ENCODE measurements at regions not wholly inside any gene's neighbourhood (a gene's known extent, or its start where the extent isn't known, plus 50 kb on each side); places are given as distances from the start of the nearest gene placed in this dataset.

DNA sequence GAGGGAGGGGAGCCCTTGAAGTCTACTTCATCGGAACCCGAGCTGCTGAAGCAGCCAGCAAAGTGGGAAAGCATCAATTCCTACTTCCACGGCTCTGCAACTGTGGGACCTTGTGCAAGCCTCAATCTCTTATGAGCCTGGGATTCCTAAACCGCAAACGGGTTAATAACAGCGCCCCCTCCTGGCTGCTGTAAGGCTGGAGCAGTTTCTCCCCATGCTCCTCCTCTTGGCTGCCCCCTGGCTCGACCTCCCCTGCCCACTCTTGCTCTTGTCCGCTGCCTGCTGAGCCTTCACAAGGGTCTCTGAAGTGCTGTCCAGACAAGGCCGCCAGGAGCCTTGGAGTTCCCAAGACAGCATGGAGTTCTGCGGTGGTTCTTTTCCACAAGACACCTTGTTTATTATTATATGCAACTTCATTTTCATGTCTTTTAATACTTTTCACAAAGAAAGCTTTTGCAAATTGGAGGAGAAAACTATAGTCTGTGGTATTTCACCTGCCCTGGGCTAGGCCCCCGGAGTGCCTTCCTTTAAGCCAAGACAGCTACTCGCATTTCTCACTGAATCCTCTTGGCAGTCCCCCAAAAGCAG lies 157.2 kb downstream of the DDX1 start:
- Histone ChIP-seq H3K9me3 (no peaks in the 10 kb centered on the region), H3K4me1 (no peaks in the 10 kb centered on the region), H3K27me3 (no peaks in the 10 kb centered on the region), H3K27ac (no peak overlapping the region), H3K36me3 (no peaks in the 10 kb centered on the region), H3K4me3 (no peak overlapping the region)
- WGBS (ENCODE audit: insufficient coverage, low coverage, low lambda C conversion rate, missing lambda C conversion rate) = 81% methylated on average over 5 of the region's 12 CpGs
- no peak for TF ChIP-seq POLR2A (IDR thresholded peaks at IDR 0.05)
- TF ChIP-seq, protein P1, sequence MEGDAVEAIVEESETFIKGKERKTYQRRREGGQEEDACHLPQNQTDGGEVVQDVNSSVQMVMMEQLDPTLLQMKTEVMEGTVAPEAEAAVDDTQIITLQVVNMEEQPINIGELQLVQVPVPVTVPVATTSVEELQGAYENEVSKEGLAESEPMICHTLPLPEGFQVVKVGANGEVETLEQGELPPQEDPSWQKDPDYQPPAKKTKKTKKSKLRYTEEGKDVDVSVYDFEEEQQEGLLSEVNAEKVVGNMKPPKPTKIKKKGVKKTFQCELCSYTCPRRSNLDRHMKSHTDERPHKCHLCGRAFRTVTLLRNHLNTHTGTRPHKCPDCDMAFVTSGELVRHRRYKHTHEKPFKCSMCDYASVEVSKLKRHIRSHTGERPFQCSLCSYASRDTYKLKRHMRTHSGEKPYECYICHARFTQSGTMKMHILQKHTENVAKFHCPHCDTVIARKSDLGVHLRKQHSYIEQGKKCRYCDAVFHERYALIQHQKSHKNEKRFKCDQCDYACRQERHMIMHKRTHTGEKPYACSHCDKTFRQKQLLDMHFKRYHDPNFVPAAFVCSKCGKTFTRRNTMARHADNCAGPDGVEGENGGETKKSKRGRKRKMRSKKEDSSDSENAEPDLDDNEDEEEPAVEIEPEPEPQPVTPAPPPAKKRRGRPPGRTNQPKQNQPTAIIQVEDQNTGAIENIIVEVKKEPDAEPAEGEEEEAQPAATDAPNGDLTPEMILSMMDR (IDR thresholded peaks at IDR 0.05) = peak in 3 of 4 donors; percentile 11 to 25 (median 12)
- peak in 1 of 3 donors; percentile 15 for DNase-seq
- intact Hi-C loops (cut with DNase I) = no loop called here
- no peak for ATAC-seq

DNA sequence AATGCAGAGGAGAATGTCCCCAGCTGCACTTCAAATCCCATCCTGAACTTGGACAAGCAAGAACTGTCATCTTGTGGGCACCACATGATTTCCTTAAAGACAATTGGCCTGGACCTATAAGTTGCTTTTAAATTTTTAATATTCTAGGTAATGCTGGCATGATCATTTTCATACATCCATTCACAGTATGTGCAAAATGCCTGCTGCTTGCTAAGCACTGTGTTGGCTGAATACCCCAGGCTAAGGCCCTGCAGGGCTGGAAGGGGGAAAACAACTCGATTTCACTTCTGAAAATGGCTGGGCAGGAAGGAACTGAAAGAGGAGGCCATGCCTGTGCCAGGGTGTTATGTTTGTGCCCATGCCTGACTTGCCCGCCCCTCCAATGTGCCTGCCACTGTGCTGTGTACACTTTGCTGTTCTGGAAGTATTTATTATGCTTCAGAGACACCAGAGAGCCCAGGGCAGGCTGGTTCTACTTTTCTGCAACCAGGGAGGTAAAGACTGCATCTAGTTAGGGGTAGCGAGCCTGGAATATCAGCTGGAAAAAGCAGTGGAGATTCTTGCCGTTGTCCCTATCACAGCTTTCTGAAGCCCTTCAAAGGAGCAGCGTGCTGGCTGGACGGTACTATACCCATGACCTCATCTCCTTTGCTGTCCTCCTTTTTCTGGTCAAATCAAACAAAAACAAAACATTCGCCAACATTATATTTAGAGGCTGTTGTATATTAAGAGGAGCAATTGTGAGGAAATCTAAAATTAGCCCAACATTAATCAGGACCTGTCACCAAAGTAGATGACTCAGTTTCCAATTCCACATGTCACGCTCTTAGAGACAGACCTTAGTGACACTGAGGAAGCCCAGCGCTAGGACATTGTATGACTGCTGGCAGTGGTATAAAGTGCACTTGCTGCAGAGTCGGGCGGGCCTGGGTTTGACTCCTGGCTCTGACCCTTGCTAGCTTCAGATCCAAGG lies 158.1 kb downstream of the DDX1 start:
- H3K27me3 ChIP-seq = no peaks in the 10 kb centered on the region
- no peak for TF ChIP-seq POLR2A (IDR thresholded peaks at IDR 0.05)
- TF ChIP-seq, protein P1 (IDR thresholded peaks at IDR 0.05) = no peak
- no peaks in the 10 kb centered on the region for H3K36me3 ChIP-seq
- intact Hi-C loops (cut with DNase I) = no loop called here
- H3K27ac ChIP-seq = no peak overlapping the region
- 60% methylated on average over 8 of the region's 11 CpGs for WGBS (ENCODE audit: insufficient coverage, low coverage, low lambda C conversion rate, missing lambda C conversion rate)
- no peak overlapping the region for H3K4me3 ChIP-seq
- ATAC-seq (peak in 3 of 4 donors; percentile 12 to 59 (median 36)), DNase-seq (no peak)
- H3K9me3 ChIP-seq = no peaks in the 10 kb centered on the region
- H3K4me1 ChIP-seq = no peaks in the 10 kb centered on the region

DNA sequence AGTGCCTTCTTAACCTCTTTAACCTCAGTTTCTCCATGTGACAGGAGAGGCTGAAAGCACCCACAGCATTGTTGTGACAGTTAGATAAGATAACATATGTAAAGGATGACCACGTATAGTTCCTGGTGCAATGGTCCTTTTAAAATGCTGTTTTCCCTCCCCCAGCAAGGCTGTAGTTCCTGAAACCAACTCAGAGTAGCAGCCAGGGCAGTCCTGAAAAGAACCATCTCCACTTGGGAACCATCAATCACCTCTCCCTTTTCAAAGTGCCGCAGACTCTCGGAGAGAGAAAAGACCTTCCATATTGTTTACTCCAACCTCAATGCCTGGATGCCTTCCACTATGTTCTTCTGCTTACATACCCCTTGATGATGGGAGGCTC lies 158.8 kb downstream of the DDX1 start:
- Histone ChIP-seq H3K4me3 (no peak overlapping the region), H3K27me3 (no peaks in the 10 kb centered on the region), H3K9me3 (no peaks in the 10 kb centered on the region), H3K36me3 (no peaks in the 10 kb centered on the region), H3K27ac (no peak overlapping the region), H3K4me1 (no peaks in the 10 kb centered on the region)
- ATAC-seq (no peak), DNase-seq (no peak)
- TF ChIP-seq, protein P1 (IDR thresholded peaks at IDR 0.05) = no peak
- TF ChIP-seq POLR2A (IDR thresholded peaks at IDR 0.05) = no peak
- intact Hi-C loops (cut with DNase I) = no loop called here
- 76% methylated on average over 2 of the region's 3 CpGs for WGBS (ENCODE audit: insufficient coverage, low coverage, low lambda C conversion rate, missing lambda C conversion rate)

DNA sequence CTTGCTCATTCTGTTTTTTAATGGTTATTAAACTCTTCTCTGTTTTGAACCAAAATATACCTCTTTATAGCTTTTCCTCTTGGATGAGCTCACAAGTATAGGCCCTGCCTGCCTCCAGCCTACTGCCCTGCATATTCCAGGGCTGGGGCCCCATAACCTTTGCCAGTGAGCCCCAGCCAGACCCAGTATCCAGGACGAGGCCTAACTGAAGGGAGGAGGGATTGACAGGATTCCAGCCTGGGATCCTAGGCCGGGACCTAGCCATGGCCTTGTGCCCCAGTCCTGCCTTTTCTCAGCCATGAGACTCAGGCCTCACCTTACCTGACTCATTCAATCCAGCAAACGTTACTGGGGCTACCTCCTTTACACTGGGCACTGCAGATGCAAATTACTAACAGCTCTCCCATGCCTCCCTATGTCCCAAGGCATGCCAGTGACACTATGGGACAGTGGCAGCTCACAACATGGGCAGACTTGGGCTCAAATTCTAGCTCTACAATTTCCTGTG lies 159.2 kb downstream of the DDX1 start:
- no peaks in the 10 kb centered on the region for H3K27me3 ChIP-seq
- no peak overlapping the region for H3K4me3 ChIP-seq
- H3K4me1 ChIP-seq = no peaks in the 10 kb centered on the region
- 70% methylated on average over 3 of the region's 3 CpGs for WGBS (ENCODE audit: insufficient coverage, low coverage, low lambda C conversion rate, missing lambda C conversion rate)
- no peaks in the 10 kb centered on the region for H3K36me3 ChIP-seq
- no peaks in the 10 kb centered on the region for H3K9me3 ChIP-seq
- ATAC-seq (no peak), DNase-seq (no peak)
- intact Hi-C loops (cut with DNase I) = no loop called here
- TF ChIP-seq POLR2A (IDR thresholded peaks at IDR 0.05) = no peak
- TF ChIP-seq, protein P1 (IDR thresholded peaks at IDR 0.05) = no peak
- no peak overlapping the region for H3K27ac ChIP-seq

Data from right lobe of liver (tissue), 6 donors.